Body of pancreas (tissue), 4 donors: ENCODE measurements at regions not wholly inside any gene's neighbourhood (a gene's known extent, or its start where the extent isn't known, plus 50 kb on each side); places are given as distances from the start of the nearest gene placed in this dataset.

Experiments used
- POLR2A ChIP-seq, 3 donors: fragments of 450-650 bp; IDR thresholded peaks; one replicate each; pipeline ENCODE4 v1.6.1; 2016; ENCODE audit warnings: antibody characterized with exemption in 3 of 3, mild to moderate bottlenecking in 2 of 3
- TF ChIP-seq, protein P1 (sequence below), 7 experiments: fragments of 450-650 bp in 4 of 7; fragments of 200-600 bp in 3 of 7; sonication (generic) in 3 of 7; IDR thresholded peaks; one replicate each; pipeline ENCODE4 v1.5.1; 2016 to 2019; ENCODE audit warnings: antibody characterized with exemption in 7 of 7

DNA sequence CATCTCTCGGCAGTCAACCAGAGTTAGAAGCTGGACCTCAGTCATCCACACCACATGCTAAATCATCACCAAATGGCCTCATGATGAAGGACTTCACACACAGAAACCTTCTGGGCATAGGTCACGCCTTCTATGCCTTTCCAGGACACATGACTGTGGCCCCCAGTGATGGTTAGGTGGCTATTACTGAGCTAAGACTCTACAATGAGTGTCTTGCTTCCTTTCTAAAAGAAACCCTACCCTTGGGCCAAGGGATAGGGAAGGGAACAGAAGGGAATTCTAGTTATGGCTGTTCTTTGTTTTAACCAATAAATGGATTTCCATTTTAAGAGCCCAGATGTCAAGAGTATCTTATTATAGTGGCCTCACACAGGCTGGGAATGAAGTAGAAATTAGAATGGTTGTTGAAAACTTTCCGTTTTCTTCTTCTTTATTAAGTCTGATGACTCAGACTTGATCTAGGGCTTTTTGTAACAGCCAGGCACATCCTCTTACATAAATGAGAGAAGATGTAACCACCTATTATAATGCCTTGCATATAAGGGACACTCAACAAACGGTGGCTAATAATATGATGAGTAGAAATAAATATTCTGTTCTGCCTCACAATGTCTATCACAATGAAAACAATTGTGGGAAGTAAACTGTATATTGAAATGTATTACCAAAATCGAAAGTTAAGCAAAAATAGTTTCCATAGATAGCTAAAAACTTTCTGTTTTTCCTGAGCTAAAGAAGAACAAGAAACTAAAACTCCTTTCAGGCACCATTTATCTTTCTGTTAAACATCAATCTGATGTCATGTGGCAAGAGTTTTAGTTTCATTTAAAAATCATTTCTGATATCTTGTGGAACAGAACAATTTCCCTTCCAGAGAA is 62.5 kb upstream of the TOMM7 start:
- TF ChIP-seq, protein P1, sequence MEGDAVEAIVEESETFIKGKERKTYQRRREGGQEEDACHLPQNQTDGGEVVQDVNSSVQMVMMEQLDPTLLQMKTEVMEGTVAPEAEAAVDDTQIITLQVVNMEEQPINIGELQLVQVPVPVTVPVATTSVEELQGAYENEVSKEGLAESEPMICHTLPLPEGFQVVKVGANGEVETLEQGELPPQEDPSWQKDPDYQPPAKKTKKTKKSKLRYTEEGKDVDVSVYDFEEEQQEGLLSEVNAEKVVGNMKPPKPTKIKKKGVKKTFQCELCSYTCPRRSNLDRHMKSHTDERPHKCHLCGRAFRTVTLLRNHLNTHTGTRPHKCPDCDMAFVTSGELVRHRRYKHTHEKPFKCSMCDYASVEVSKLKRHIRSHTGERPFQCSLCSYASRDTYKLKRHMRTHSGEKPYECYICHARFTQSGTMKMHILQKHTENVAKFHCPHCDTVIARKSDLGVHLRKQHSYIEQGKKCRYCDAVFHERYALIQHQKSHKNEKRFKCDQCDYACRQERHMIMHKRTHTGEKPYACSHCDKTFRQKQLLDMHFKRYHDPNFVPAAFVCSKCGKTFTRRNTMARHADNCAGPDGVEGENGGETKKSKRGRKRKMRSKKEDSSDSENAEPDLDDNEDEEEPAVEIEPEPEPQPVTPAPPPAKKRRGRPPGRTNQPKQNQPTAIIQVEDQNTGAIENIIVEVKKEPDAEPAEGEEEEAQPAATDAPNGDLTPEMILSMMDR (IDR thresholded peaks at IDR 0.05), result no peak
- no peak for TF ChIP-seq POLR2A (IDR thresholded peaks at IDR 0.05)
